ENCODE measurements at regions not wholly inside any gene's neighbourhood (a gene's known extent, or its start where the extent isn't known, plus 50 kb on each side); places are given as distances from the start of the nearest gene placed in this dataset.

DNA sequence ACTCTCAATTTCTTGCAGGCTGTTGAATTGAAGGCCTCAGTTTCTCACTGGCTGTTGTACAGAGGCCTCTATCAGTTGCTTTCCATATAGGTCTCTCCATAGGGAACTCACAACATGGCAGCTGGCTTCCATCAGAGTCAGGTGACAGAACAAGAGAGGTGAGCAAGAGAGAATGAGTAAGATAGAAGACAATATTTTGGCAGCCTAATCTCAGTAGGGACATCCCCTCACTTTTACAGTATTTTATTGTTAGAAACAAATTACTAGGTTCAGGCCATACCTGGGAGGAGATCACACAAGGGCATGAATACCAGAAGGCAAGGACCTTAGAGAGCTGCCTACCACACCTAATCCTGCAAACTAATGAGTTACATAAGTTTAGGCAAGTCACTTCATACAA is 162.8 kb downstream of the ATP6V1G3 start:
- Mint-ChIP-seq H3K4me1 (no peaks in the 10 kb centered on the region), H3K4me3 (no peak overlapping the region), H3K27me3 (ENCODE audit: low read depth) (no peaks in the 10 kb centered on the region), H3K27ac (ENCODE audit: unreplicated experiment) (no peak overlapping the region), H3K9me3 (no peaks in the 10 kb centered on the region), H3K36me3 (ENCODE audit: low read depth) (no peaks in the 10 kb centered on the region)
- DNase-seq (ENCODE audit: low read depth, low spot score): no peak
- TF ChIP-seq, protein P1, sequence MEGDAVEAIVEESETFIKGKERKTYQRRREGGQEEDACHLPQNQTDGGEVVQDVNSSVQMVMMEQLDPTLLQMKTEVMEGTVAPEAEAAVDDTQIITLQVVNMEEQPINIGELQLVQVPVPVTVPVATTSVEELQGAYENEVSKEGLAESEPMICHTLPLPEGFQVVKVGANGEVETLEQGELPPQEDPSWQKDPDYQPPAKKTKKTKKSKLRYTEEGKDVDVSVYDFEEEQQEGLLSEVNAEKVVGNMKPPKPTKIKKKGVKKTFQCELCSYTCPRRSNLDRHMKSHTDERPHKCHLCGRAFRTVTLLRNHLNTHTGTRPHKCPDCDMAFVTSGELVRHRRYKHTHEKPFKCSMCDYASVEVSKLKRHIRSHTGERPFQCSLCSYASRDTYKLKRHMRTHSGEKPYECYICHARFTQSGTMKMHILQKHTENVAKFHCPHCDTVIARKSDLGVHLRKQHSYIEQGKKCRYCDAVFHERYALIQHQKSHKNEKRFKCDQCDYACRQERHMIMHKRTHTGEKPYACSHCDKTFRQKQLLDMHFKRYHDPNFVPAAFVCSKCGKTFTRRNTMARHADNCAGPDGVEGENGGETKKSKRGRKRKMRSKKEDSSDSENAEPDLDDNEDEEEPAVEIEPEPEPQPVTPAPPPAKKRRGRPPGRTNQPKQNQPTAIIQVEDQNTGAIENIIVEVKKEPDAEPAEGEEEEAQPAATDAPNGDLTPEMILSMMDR (conservative IDR thresholded peaks at IDR 0.05): no peak

DNA sequence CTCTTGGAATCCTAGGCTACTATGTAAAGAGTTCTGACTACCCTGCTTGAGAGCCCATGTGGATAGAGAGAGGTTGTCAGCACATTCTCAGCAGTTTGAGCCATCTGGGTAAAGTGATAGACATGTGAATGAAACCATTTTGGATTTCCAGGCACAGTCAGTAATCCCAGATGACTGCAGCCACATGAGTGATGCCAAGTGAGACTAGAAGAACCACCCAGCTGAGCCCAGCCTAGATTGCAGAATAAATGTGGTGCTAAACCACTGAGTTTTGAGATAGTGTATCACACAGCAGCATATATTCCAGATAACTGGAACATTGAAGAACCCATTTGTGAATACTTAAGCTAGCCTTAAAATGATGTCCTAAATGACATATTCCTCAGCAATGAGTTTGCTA is 166.2 kb downstream of the ATP6V1G3 start:
- Mint-ChIP-seq H3K27me3 (ENCODE audit: low read depth) (no peaks in the 10 kb centered on the region), H3K27ac (ENCODE audit: unreplicated experiment) (no peak overlapping the region), H3K9me3 (peaks cover 5% of the 10 kb centered on the region), H3K4me3 (no peak overlapping the region), H3K36me3 (ENCODE audit: low read depth) (no peaks in the 10 kb centered on the region), H3K4me1 (peaks cover 5% of the 10 kb centered on the region)
- TF ChIP-seq, protein P1 (conservative IDR thresholded peaks at IDR 0.05): no peak
- no peak for DNase-seq (ENCODE audit: low read depth, low spot score)

DNA sequence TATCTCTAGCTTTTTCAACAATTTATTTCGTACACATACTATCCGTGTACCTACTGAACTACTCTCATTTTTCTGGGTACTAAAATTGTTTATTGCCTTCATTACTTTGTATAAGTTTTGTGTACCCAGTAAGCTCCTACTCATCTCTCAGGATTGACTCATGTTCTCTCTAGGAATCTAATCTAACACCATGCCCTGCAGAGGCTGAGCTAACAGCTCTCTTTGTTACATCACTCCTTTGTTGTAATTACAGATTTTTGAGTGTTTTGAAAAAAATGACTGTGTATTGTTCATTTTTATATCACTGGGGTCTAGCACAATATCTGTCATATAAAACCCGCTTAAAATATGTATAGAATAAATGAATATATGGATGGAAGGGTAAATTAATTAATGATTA is 167.1 kb downstream of the ATP6V1G3 start:
- no peak overlapping the region for H3K4me3 Mint-ChIP-seq
- H3K27ac Mint-ChIP-seq (ENCODE audit: unreplicated experiment): no peak overlapping the region
- no peaks in the 10 kb centered on the region for H3K27me3 Mint-ChIP-seq (ENCODE audit: low read depth)
- H3K4me1 Mint-ChIP-seq: peaks cover 5% of the 10 kb centered on the region
- TF ChIP-seq, protein P1 (conservative IDR thresholded peaks at IDR 0.05): no peak
- peaks cover 5% of the 10 kb centered on the region for H3K9me3 Mint-ChIP-seq
- H3K36me3 Mint-ChIP-seq (ENCODE audit: low read depth): no peaks in the 10 kb centered on the region
- no peak for DNase-seq (ENCODE audit: low read depth, low spot score)

Data from neural crest cell (in vitro differentiated cells).